OCI-LY7 (cell line): ENCODE measurements at regions not wholly inside any gene's neighbourhood (a gene's known extent, or its start where the extent isn't known, plus 50 kb on each side); places are given as distances from the start of the nearest gene placed in this dataset.

Source experiments
- BruUV-seq: library from RNA; stranded (reverse); fragments of 400-500 nt; replicated peaks from 2 replicates; lab custom pipeline; 2021; lab: Mats Ljungman, UMichigan
- CTCF ChIA-PET: fragments of 300-600 bp; sonication (Branson Sonifier 250); formaldehyde crosslinking; loops from one replicate; lab custom pipeline; 2022; ENCODE audit warnings: antibody characterized with exemption; ENCODE audit not compliant: unreplicated experiment; lab: Charles Lee
- POLR2A ChIA-PET: fragments of 300-600 bp; sonication (Branson Sonifier 250); formaldehyde crosslinking; loops from one replicate; lab custom pipeline; 2022; ENCODE audit warnings: antibody characterized with exemption; lab: Charles Lee
- DNase-seq: peaks from one replicate; pipeline ENCODE4 v3.0.0-alpha.2; 2015; ENCODE audit warnings: low spot score
- H2AFZ ChIP-seq: fragments of 200-600 bp; sonication (generic), shearing (Covaris generic); 2 replicates; pipeline ENCODE4 v1.6.1; 2014; ENCODE audit warnings: mild to moderate bottlenecking, antibody characterized with exemption, low read length, moderate library complexity
- H3K27ac ChIP-seq: fragments of 200-600 bp; sonication (generic); 2 replicates; pipeline ENCODE4 v1.5.1; 2014; ENCODE audit warnings: mixed run types, low read depth, mild to moderate bottlenecking, moderate library complexity, low read length, inconsistent platforms; ENCODE audit not compliant: poor library complexity, severe bottlenecking
- H3K36me3 ChIP-seq: fragments of 200-600 bp; sonication (generic); 2 replicates; pipeline ENCODE4 v1.6.1; 2014; ENCODE audit warnings: mild to moderate bottlenecking, antibody characterized with exemption, low read length, moderate library complexity, mixed read lengths; ENCODE audit not compliant: insufficient read depth
- H3K4me1 ChIP-seq: fragments of 200-600 bp; sonication (generic); 2 replicates; pipeline ENCODE4 v1.5.1; 2014; ENCODE audit warnings: mild to moderate bottlenecking, low read length; ENCODE audit not compliant: insufficient read depth, poor library complexity, severe bottlenecking
- H3K4me2 ChIP-seq: fragments of 200-600 bp; sonication (generic); 2 replicates; pipeline ENCODE4 v1.6.1; 2014; ENCODE audit warnings: mild to moderate bottlenecking, low read length
- H3K4me3 ChIP-seq: fragments of 200-600 bp; sonication (generic); 2 replicates; pipeline ENCODE4 v1.5.1; 2014; ENCODE audit warnings: mild to moderate bottlenecking, low read depth, low read length; ENCODE audit not compliant: poor library complexity, severe bottlenecking
- H3K79me2 ChIP-seq: fragments of 200-600 bp; sonication (generic); 2 replicates; pipeline ENCODE4 v1.6.1; 2016; ENCODE audit warnings: low read depth, mild to moderate bottlenecking, low read length, moderate library complexity, mixed read lengths; ENCODE audit not compliant: insufficient read depth
- H3K9me2 ChIP-seq: fragments of 200-600 bp; sonication (generic); 2 replicates; pipeline ENCODE4 v1.6.1; 2016; ENCODE audit warnings: mild to moderate bottlenecking, low read length, mixed read lengths; ENCODE audit not compliant: insufficient read depth
- H3K9me3 ChIP-seq: fragments of 200-600 bp; sonication (generic); 2 replicates; pipeline ENCODE4 v1.6.1; 2014; ENCODE audit warnings: mild to moderate bottlenecking, mixed run types, low read length, mixed read lengths
- H4K20me1 ChIP-seq: fragments of 200-600 bp; sonication (generic); 2 replicates; pipeline ENCODE4 v1.6.1; 2014; ENCODE audit warnings: mild to moderate bottlenecking, antibody characterized with exemption, low read length, moderate library complexity, mixed read lengths; ENCODE audit not compliant: insufficient read depth
- CTCF ChIP-seq: fragments of 200-600 bp; sonication (generic); conservative IDR thresholded peaks from 2 replicates; pipeline ENCODE4 v1.5.1; 2014; ENCODE audit warnings: mild to moderate bottlenecking, antibody characterized with exemption, low read length, moderate library complexity, mixed read lengths
- EZH2phosphoT487 ChIP-seq: fragments of 200-600 bp; sonication (generic); IDR thresholded peaks from 2 replicates; pipeline ENCODE4 v1.6.1; 2018; ENCODE audit warnings: low read depth, borderline replicate concordance, mild to moderate bottlenecking, mixed run types, antibody characterized with exemption, low read length, moderate library complexity, mixed read lengths
- intact Hi-C: fragments of 100-400 bp; cut with micrococcal nuclease; formaldehyde crosslinking; loops from one replicate; pipeline ENCODE4 v1.10.0; 2022; ENCODE audit not compliant: unreplicated experiment

- POLR2A ChIA-PET: no interaction called here
- Histone ChIP-seq H3K9me3 (no peaks in the 10 kb centered on the region), H2AFZ (no peak overlapping the region), H3K36me3 (no peaks in the 10 kb centered on the region), H4K20me1 (no peaks in the 10 kb centered on the region), H3K9me2 (no peaks in the 10 kb centered on the region), H3K27ac (no peak overlapping the region), H3K4me1 (no peaks in the 10 kb centered on the region), H3K4me2 (no peak overlapping the region), H3K4me3 (no peak overlapping the region), H3K79me2 (no peaks in the 10 kb centered on the region)
- no peak for TF ChIP-seq CTCF
- no peak for TF ChIP-seq EZH2phosphoT487
- intact Hi-C loops: no loop called here
- DNase-seq: no peak
- no TSS peak for BruUV-seq
- CTCF ChIA-PET: no interaction called here
Measured at GRCh38 chr4:141339966-141340365, 119.3 kb downstream of the ZNF330 start.

- Histone ChIP-seq H3K27ac (no peak overlapping the region), H3K4me1 (no peaks in the 10 kb centered on the region), H4K20me1 (no peaks in the 10 kb centered on the region), H3K36me3 (no peaks in the 10 kb centered on the region), H3K9me3 (no peaks in the 10 kb centered on the region), H3K9me2 (no peaks in the 10 kb centered on the region), H3K4me2 (no peak overlapping the region), H2AFZ (no peak overlapping the region), H3K4me3 (no peak overlapping the region), H3K79me2 (no peaks in the 10 kb centered on the region)
- TF ChIP-seq CTCF (no peak), EZH2phosphoT487 (no peak)
- no TSS peak for BruUV-seq
- CTCF ChIA-PET: no interaction called here
- intact Hi-C loops: no loop called here
- POLR2A ChIA-PET: no interaction called here
- no peak for DNase-seq
Measured at GRCh38 chr4:141340458-141340857, 119.8 kb downstream of the ZNF330 start.

GRCh38 chr4:141346144-141346543 is 125.4 kb downstream of the ZNF330 start:
- no peak for TF ChIP-seq EZH2phosphoT487
- TF ChIP-seq CTCF: peak; percentile 66
- ChIA-PET CTCF (no interaction called here), POLR2A (interaction anchor here (0.5 to 0.9 kb wide), 3 partner anchors 15 to 1032 kb away, joined by 3 to 4 read pairs (median 3); no protein-coding TSS in a partner anchor)
- Histone ChIP-seq H3K4me1 (no peaks in the 10 kb centered on the region), H3K9me3 (no peaks in the 10 kb centered on the region), H3K27ac (no peak overlapping the region), H3K4me3 (no peak overlapping the region), H4K20me1 (no peaks in the 10 kb centered on the region), H3K36me3 (no peaks in the 10 kb centered on the region), H3K4me2 (no peak overlapping the region), H2AFZ (no peak overlapping the region), H3K9me2 (no peaks in the 10 kb centered on the region), H3K79me2 (no peaks in the 10 kb centered on the region)
- intact Hi-C loops: no loop called here
- BruUV-seq: no TSS peak
- DNase-seq: peak; percentile 14
